GM23338 (cell line): ENCODE measurements at regions not wholly inside any gene's neighbourhood (a gene's known extent, or its start where the extent isn't known, plus 50 kb on each side); places are given as distances from the start of the nearest gene placed in this dataset.

Experiments used
- CREB1 ChIP-seq: fragments of 250-450 bp; sonication (Bioruptor Pico); IDR thresholded peaks from 2 replicates; pipeline ENCODE4 v1.5.0; 2020; ENCODE audit warnings: low read depth, mild to moderate bottlenecking, moderate library complexity
- EZH2 ChIP-seq: fragments of 200-600 bp; sonication (generic); IDR thresholded peaks from one replicate; pipeline ENCODE4 v1.8.0; 2017; ENCODE audit warnings: antibody characterized with exemption, mild to moderate bottlenecking, low read depth; ENCODE audit not compliant: unreplicated experiment
- EZH2phosphoT487 ChIP-seq: fragments of 200-600 bp; sonication (generic); IDR thresholded peaks from one replicate; pipeline ENCODE4 v1.8.1; 2018; ENCODE audit warnings: antibody characterized with exemption; ENCODE audit not compliant: unreplicated experiment
- JUNB ChIP-seq: IDR thresholded peaks from one replicate; pipeline ENCODE4 v1.6.1; 2016; ENCODE audit warnings: antibody characterized with exemption; ENCODE audit not compliant: unreplicated experiment
- POLR2AphosphoS5 ChIP-seq: IDR thresholded peaks from 2 replicates; pipeline ENCODE4 v1.6.1; 2016; ENCODE audit warnings: antibody characterized with exemption, low read depth
- REST ChIP-seq: IDR thresholded peaks from one replicate; pipeline ENCODE4 v1.6.1; 2018; ENCODE audit warnings: antibody characterized with exemption; ENCODE audit not compliant: unreplicated experiment
- ZNF114 ChIP-seq: fragments of 250-450 bp; sonication (Bioruptor Pico); IDR thresholded peaks from 2 replicates; pipeline ENCODE4 v1.5.0; 2020; ENCODE audit warnings: mild to moderate bottlenecking, moderate library complexity
- TF ChIP-seq, protein P1 (sequence below), 2 experiments: fragments of 200-600 bp in 1 of 2; sonication (generic) in 1 of 2; conservative IDR thresholded peaks; 2 replicates each; pipeline versions ENCODE4 v1.5.1 to v1.6.1; 2016 to 2017; ENCODE audit warnings: antibody characterized with exemption in 2 of 2, low read depth in 2 of 2, mild to moderate bottlenecking in 2 of 2, moderate library complexity in 1 of 2
- TF ChIP-seq, protein P2 (sequence below): IDR thresholded peaks from 2 replicates; pipeline ENCODE4 v1.6.1; 2016; ENCODE audit warnings: antibody characterized with exemption

GRCh38 chr18:60746919-60747318 is 374.3 kb upstream of the MC4R start:
- TF ChIP-seq CREB1 (CRISPR knock-in tag) (no peak), EZH2phosphoT487 (no peak), EZH2 (no peak), REST (no peak), JUNB (no peak), POLR2AphosphoS5 (no peak), ZNF114 (CRISPR knock-in tag) (no peak)
- TF ChIP-seq, protein P1, sequence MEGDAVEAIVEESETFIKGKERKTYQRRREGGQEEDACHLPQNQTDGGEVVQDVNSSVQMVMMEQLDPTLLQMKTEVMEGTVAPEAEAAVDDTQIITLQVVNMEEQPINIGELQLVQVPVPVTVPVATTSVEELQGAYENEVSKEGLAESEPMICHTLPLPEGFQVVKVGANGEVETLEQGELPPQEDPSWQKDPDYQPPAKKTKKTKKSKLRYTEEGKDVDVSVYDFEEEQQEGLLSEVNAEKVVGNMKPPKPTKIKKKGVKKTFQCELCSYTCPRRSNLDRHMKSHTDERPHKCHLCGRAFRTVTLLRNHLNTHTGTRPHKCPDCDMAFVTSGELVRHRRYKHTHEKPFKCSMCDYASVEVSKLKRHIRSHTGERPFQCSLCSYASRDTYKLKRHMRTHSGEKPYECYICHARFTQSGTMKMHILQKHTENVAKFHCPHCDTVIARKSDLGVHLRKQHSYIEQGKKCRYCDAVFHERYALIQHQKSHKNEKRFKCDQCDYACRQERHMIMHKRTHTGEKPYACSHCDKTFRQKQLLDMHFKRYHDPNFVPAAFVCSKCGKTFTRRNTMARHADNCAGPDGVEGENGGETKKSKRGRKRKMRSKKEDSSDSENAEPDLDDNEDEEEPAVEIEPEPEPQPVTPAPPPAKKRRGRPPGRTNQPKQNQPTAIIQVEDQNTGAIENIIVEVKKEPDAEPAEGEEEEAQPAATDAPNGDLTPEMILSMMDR (conservative IDR thresholded peaks at IDR 0.05; ENCODE audit: low read depth in 2 of 2): no peak
- TF ChIP-seq, protein P2, sequence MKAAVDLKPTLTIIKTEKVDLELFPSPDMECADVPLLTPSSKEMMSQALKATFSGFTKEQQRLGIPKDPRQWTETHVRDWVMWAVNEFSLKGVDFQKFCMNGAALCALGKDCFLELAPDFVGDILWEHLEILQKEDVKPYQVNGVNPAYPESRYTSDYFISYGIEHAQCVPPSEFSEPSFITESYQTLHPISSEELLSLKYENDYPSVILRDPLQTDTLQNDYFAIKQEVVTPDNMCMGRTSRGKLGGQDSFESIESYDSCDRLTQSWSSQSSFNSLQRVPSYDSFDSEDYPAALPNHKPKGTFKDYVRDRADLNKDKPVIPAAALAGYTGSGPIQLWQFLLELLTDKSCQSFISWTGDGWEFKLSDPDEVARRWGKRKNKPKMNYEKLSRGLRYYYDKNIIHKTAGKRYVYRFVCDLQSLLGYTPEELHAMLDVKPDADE: no peak
